Neuronal stem cell (in vitro differentiated cells): ENCODE measurements at regions not wholly inside any gene's neighbourhood (a gene's known extent, or its start where the extent isn't known, plus 50 kb on each side); places are given as distances from the start of the nearest gene placed in this dataset.

Experiments used
- DNase-seq: peaks from one replicate; pipeline ENCODE4 v3.0.0-alpha.2; 2013; ENCODE audit warnings: low spot score
- H2AFZ ChIP-seq: one replicate; pipeline ENCODE4 v1.6.1; 2013; ENCODE audit warnings: mild to moderate bottlenecking, low read length, inconsistent platforms
- H2AK5ac ChIP-seq: 2 replicates; pipeline ENCODE4 v1.6.1; 2013; ENCODE audit warnings: low read depth, mild to moderate bottlenecking, inconsistent platforms, low read length, moderate library complexity, mixed read lengths
- H2BK120ac ChIP-seq: 2 replicates; pipeline ENCODE4 v1.6.1; 2013; ENCODE audit warnings: low read depth, mild to moderate bottlenecking, inconsistent platforms, low read length, moderate library complexity, mixed read lengths
- H2BK12ac ChIP-seq: one replicate; pipeline ENCODE4 v1.6.1; 2013; ENCODE audit warnings: low read length, inconsistent platforms
- H2BK15ac ChIP-seq: 2 replicates; pipeline ENCODE4 v1.6.1; 2013; ENCODE audit warnings: mild to moderate bottlenecking, low read length, inconsistent platforms, mixed read lengths
- H2BK5ac ChIP-seq: one replicate; pipeline ENCODE4 v1.6.1; 2013; ENCODE audit warnings: inconsistent platforms, mild to moderate bottlenecking, low read length, moderate library complexity
- H3K14ac ChIP-seq: one replicate; pipeline ENCODE4 v1.6.1; 2013; ENCODE audit warnings: low read length, inconsistent platforms
- H3K18ac ChIP-seq: 2 replicates; pipeline ENCODE4 v1.6.1; 2013; ENCODE audit warnings: low read length, inconsistent platforms
- H3K23ac ChIP-seq: 2 replicates; pipeline ENCODE4 v1.6.1; 2013; ENCODE audit warnings: low read depth, mild to moderate bottlenecking, mixed read lengths, low read length, inconsistent platforms; ENCODE audit not compliant: poor library complexity
- H3K27ac ChIP-seq: replicated peaks from 3 replicates; pipeline ENCODE4 v1.5.1; 2013; ENCODE audit warnings: low read length, inconsistent platforms
- H3K27me3 ChIP-seq, 3 experiments: 2 replicates each; pipeline ENCODE4 v1.6.1; 2013; ENCODE audit warnings: low read length in 3 of 3, mild to moderate bottlenecking in 2 of 3, inconsistent platforms in 1 of 3, low read depth in 1 of 3, mixed read lengths in 1 of 3, moderate library complexity in 1 of 3; ENCODE audit not compliant: control insufficient read depth in 3 of 3, insufficient read depth in 3 of 3
- H3K36me3 ChIP-seq, 2 donors: replicated peaks in 1 of 2; 2 replicates each; pipeline ENCODE4 v1.6.1; 2013; ENCODE audit warnings: low read length in 2 of 2; ENCODE audit not compliant: control insufficient read depth in 2 of 2, insufficient read depth in 2 of 2
- H3K4ac ChIP-seq: 2 replicates; pipeline ENCODE4 v1.6.1; 2013; ENCODE audit warnings: inconsistent platforms, mild to moderate bottlenecking, low read length, moderate library complexity
- H3K4me1 ChIP-seq, 2 donors: 1 replicate in 1 of 2; 2 replicates in 1 of 2; pipeline ENCODE4 v1.6.1; 2013; ENCODE audit warnings: low read length in 2 of 2, low read depth in 1 of 2; ENCODE audit not compliant: control insufficient read depth in 2 of 2, insufficient read depth in 1 of 2
- H3K4me2 ChIP-seq: one replicate; pipeline ENCODE4 v1.6.1; 2013; ENCODE audit warnings: mild to moderate bottlenecking, low read length, inconsistent platforms; ENCODE audit not compliant: insufficient read depth, poor library complexity, severe bottlenecking
- H3K4me3 ChIP-seq, 2 donors: 2 replicates each; pipeline ENCODE4 v1.5.1; 2013; ENCODE audit warnings: low read length in 2 of 2, mild to moderate bottlenecking in 2 of 2, inconsistent platforms in 1 of 2, moderate library complexity in 1 of 2
- H3K79me1 ChIP-seq: one replicate; pipeline ENCODE4 v1.6.1; 2013; ENCODE audit warnings: low read depth, mild to moderate bottlenecking, inconsistent platforms, low read length, moderate library complexity
- H3K9ac ChIP-seq: one replicate; pipeline ENCODE4 v1.6.1; 2013; ENCODE audit warnings: mild to moderate bottlenecking, low read depth, low read length, inconsistent platforms; ENCODE audit not compliant: poor library complexity
- H3K9me3 ChIP-seq, 2 donors: replicated peaks in 1 of 2; 2 replicates each; pipeline versions ENCODE3 to v1.6.1; 2013; ENCODE audit warnings: low read length in 2 of 2, mild to moderate bottlenecking in 2 of 2, inconsistent platforms in 1 of 2, low read depth in 1 of 2, mixed read lengths in 1 of 2, moderate library complexity in 1 of 2; ENCODE audit not compliant: control insufficient read depth in 2 of 2, insufficient read depth in 1 of 2
- H4K8ac ChIP-seq: one replicate; pipeline ENCODE4 v1.6.1; 2013; ENCODE audit warnings: low read depth, mild to moderate bottlenecking, inconsistent platforms, low read length, moderate library complexity
- H4K91ac ChIP-seq: one replicate; pipeline ENCODE4 v1.6.1; 2013; ENCODE audit warnings: low read length, low read depth, mild to moderate bottlenecking, inconsistent platforms; ENCODE audit not compliant: poor library complexity
- WGBS, 2 donors: extraction: QIAGEN DNeasy Blood & Tissue Kit; methylation state at CpG; one replicate each; pipeline ENCODE4 v1.1.7; 2013; ENCODE audit warnings: missing lambda C conversion rate in 2 of 2, mixed read lengths in 1 of 2; ENCODE audit not compliant: insufficient read length in 2 of 2, insufficient replicate concordance in 1 of 2; ENCODE audit errors: extremely low coverage in 2 of 2; 5-methylcytosine and 5-hydroxymethylcytosine counted together

DNA sequence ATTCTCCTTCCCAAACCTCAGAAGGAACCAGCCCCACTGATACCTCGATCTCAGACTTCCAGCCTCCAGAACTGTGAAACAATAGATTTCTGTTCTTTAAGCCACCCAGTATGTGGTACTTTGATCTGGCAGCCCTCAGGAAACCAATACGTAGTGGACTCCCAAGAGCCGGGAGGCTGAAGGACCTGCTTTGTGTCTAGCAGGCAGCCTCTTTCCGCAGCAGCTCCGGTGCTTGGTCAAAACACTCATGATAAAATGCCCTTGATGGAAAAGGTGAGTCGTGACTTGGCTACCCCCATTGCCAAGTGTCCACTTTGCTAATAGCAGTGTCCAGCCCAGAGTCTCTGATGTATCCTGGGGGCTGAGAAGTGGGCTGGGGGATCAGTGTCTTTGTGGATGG is 158.8 kb upstream of the TMTC4 start:
- Histone ChIP-seq H2AFZ (no peak overlapping the region), H4K8ac (no peak overlapping the region), H3K4me1 (no peaks in the 10 kb centered on the region), H3K4ac (no peak overlapping the region), H4K91ac (no peak overlapping the region), H2BK15ac (no peak overlapping the region), H2BK5ac (no peak overlapping the region), H3K18ac (no peak overlapping the region), H2BK12ac (no peak overlapping the region), H3K23ac (no peak overlapping the region), H2AK5ac (no peak overlapping the region), H3K4me3 (no peak overlapping the region), H3K79me1 (no peaks in the 10 kb centered on the region), H3K9ac (no peak overlapping the region), H3K27ac (no peak overlapping the region), H3K27me3 (no peaks in the 10 kb centered on the region), H3K36me3 (no peaks in the 10 kb centered on the region), H2BK120ac (no peak overlapping the region), H3K14ac (no peak overlapping the region), H3K9me3 (no peaks in the 10 kb centered on the region), H3K4me2 (no peak overlapping the region)
- DNase-seq = no peak
- WGBS, 2 donors = no CpG with 5 or more reads among the region's 6 CpGs

DNA sequence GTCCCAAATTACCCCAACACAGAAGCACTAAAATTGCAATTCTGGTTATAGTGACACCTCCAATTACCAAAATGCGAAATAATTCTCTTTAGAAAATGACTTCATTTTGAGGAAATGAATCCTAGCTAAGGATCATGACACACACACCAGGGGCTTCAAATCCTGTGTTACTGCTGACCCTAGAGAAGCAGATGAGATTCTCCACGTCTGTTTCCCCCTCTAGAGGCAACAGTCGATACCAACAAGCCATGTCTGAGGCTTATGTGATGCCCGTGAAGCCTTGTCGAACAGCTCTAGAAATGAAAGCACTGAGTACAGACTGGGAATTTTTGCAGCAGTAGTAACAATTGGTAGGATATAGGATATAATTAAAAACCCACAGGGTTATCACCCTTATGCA is 153.6 kb upstream of the TMTC4 start:
- WGBS, 2 donors = no CpG with 5 or more reads among the region's 5 CpGs
- DNase-seq = no peak
- H3K27me3 ChIP-seq = no peaks in the 10 kb centered on the region

DNA sequence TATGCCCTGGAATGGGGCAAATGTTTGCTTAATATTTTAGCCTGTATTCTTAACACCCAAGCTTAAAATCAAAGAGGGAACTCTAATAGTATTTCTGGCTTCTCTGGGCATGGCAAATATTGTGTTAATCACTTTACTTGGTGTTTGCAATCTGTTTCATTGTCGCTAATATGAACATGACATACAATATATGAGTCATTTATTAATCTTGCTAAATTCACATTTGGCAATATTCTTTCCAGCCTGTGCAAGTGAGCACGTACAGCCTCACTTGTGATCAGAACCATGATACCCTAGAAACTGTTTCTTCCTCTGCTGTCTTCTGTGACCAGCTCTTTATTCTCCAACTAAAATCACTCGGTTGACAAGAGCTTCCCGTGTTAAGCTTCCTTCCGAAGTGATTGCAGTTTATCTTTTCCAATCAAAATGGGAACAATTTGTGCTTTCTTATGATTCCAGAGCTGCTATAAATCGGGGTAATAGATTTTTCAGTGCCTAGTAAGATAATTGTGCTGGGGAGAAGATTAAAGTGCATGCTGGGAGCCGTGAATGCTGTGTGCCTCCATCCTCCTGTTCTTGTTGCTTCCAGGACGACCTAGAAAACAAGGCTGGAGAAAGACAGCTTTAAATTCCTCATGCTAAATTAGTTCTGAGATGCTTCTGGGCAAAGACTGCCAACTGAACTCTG is 153.0 kb upstream of the TMTC4 start:
- H3K9ac ChIP-seq = no peak overlapping the region

More for the DNA sequence above, 153.6 kb upstream of the TMTC4 start:
- H2BK5ac ChIP-seq = no peak overlapping the region
- H2BK15ac ChIP-seq = no peak overlapping the region
- no peak overlapping the region for H2AK5ac ChIP-seq
- H2AFZ ChIP-seq = peak overlapping the region; percentile 39
- H3K4ac ChIP-seq = no peak overlapping the region
- no peak overlapping the region for H2BK12ac ChIP-seq
- no peak overlapping the region for H3K23ac ChIP-seq
- H3K4me2 ChIP-seq = no peak overlapping the region
- H3K4me3 ChIP-seq = no peak overlapping the region
- no peak overlapping the region for H4K8ac ChIP-seq
- H3K14ac ChIP-seq = no peak overlapping the region
- no peak overlapping the region for H2BK120ac ChIP-seq
- no peaks in the 10 kb centered on the region for H3K79me1 ChIP-seq
- no peaks in the 10 kb centered on the region for H3K4me1 ChIP-seq
- H3K18ac ChIP-seq = no peak overlapping the region
- no peak overlapping the region for H3K9ac ChIP-seq
- no peaks in the 10 kb centered on the region for H3K9me3 ChIP-seq
- H4K91ac ChIP-seq = no peak overlapping the region
- H3K27ac ChIP-seq = no peak overlapping the region
- no peaks in the 10 kb centered on the region for H3K36me3 ChIP-seq

DNA sequence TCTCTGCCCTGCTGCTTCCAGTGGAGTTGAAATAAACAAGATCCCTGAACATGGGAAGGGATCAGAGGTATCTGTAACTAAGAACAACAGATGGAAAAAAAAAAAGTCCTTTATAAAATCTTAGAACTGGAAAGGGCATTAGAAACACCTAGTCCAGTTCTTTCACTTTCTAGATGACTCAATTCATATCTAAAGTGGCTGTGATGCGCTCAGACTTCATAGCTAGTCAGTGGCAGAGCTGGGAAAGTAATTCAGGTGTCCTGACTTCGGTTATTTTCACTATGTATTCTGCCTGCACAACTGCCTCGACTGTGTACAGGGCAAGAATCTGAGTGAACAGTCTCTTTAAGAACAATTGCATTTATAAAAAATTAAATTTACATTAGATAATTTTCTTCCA is 151.8 kb upstream of the TMTC4 start:
- no peak overlapping the region for H3K4ac ChIP-seq
- H2AK5ac ChIP-seq = no peak overlapping the region
- no peak overlapping the region for H3K9ac ChIP-seq
- no peak overlapping the region for H2BK15ac ChIP-seq
- H2BK120ac ChIP-seq = no peak overlapping the region
- H3K18ac ChIP-seq = no peak overlapping the region
- H3K9me3 ChIP-seq = peaks cover 0 to 2% of the 10 kb centered on the region in 2 donors
- H3K79me1 ChIP-seq = no peaks in the 10 kb centered on the region
- H3K23ac ChIP-seq = no peak overlapping the region
- H2BK12ac ChIP-seq = no peak overlapping the region
- no peak overlapping the region for H2AFZ ChIP-seq
- H4K91ac ChIP-seq = no peak overlapping the region
- H2BK5ac ChIP-seq = no peak overlapping the region
- WGBS, 2 donors = no CpG with 5 or more reads among the region's 3 CpGs
- no peak overlapping the region for H3K27ac ChIP-seq
- H3K4me3 ChIP-seq = no peak overlapping the region
- H4K8ac ChIP-seq = no peak overlapping the region
- no peak overlapping the region for H3K14ac ChIP-seq
- DNase-seq = no peak
- H3K36me3 ChIP-seq = no peaks in the 10 kb centered on the region
- no peaks in the 10 kb centered on the region for H3K27me3 ChIP-seq
- H3K4me2 ChIP-seq = no peak overlapping the region
- no peaks in the 10 kb centered on the region for H3K4me1 ChIP-seq

More for the DNA sequence above, 153.0 kb upstream of the TMTC4 start:
- H2BK120ac ChIP-seq = no peak overlapping the region
- H3K4ac ChIP-seq = no peak overlapping the region
- no peak overlapping the region for H3K23ac ChIP-seq
- no peak for DNase-seq
- H3K4me3 ChIP-seq = no peak overlapping the region
- H3K27ac ChIP-seq = no peak overlapping the region
- no peak overlapping the region for H2BK5ac ChIP-seq
- no peak overlapping the region for H4K8ac ChIP-seq
- H3K9me3 ChIP-seq = peaks cover 0 to 2% of the 10 kb centered on the region in 2 donors
- H2BK15ac ChIP-seq = no peak overlapping the region
- no peak overlapping the region for H3K4me2 ChIP-seq
- no peak overlapping the region for H3K14ac ChIP-seq
- H3K18ac ChIP-seq = no peak overlapping the region
- peak overlapping the region; percentile 39 for H2AFZ ChIP-seq
- no peak overlapping the region for H2AK5ac ChIP-seq
- H2BK12ac ChIP-seq = no peak overlapping the region
- H3K27me3 ChIP-seq = no peaks in the 10 kb centered on the region
- H3K79me1 ChIP-seq = no peaks in the 10 kb centered on the region
- no peaks in the 10 kb centered on the region for H3K36me3 ChIP-seq
- no CpG with 5 or more reads among the region's 8 CpGs for WGBS, 2 donors
- H3K4me1 ChIP-seq = no peaks in the 10 kb centered on the region
- H4K91ac ChIP-seq = no peak overlapping the region
